ENCODE measurements at regions not wholly inside any gene's neighbourhood (a gene's known extent, or its start where the extent isn't known, plus 50 kb on each side); places are given as distances from the start of the nearest gene placed in this dataset.

DNA sequence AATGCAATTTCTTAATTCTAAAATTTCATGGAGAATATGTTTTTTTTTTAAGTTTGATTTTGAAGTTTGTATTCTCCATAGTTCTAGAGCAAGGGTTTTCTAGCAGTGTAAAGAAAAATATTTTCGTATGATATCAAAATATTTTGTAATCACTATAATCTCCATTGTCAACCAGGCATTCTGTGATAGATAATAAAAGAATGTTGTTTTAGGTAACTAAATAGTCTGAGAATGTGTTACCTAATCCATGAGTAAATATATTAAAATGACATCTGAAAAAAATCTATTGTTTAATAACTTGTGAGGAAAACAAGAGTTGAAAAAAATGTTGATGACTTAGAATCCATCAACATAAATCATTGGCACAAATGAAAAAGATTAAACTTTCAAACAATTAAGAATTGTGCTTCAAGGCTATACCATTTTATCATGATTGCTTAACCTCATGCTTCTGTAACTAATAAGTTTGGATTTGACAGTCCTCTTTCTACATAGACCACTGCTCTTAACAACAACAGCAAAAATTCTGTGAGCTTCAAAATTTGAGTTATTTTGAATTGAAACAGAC is 2211.8 kb downstream of the LRRC4C start:
- Mint-ChIP-seq H3K27ac (no peak overlapping the region), H3K36me3 (ENCODE audit: low read depth) (no peaks in the 10 kb centered on the region), H3K4me3 (no peak overlapping the region), H3K27me3 (no peaks in the 10 kb centered on the region), H3K4me1 (no peaks in the 10 kb centered on the region), H3K9me3 (no peaks in the 10 kb centered on the region)
- intact Hi-C loops (cut with micrococcal nuclease): no loop called here
- no peak for DNase-seq

DNA sequence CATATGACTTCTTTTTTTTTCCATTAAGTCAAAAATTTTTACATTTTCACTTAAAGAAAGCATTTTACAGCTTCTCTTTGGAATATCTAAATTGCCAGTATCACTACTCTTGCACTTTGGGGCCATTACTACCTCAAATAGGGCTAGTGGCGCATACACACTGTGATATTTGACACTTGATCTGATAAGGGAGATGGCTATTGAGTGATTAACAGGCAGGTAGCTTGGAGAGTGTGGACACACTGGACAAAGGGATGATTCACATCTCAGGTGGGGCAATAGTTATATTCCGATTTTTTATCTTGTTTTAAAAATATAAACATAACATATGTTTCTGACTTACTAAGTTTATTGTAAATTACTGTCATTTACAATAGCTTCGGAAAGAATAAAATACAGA is 2219.9 kb downstream of the LRRC4C start:
- peaks cover 9% of the 10 kb centered on the region for H3K9me3 Mint-ChIP-seq
- H3K27ac Mint-ChIP-seq: no peak overlapping the region
- no peaks in the 10 kb centered on the region for H3K4me1 Mint-ChIP-seq
- DNase-seq: no peak
- H3K27me3 Mint-ChIP-seq: no peaks in the 10 kb centered on the region
- no peak overlapping the region for H3K4me3 Mint-ChIP-seq
- intact Hi-C loops (cut with micrococcal nuclease): no loop called here
- no peaks in the 10 kb centered on the region for H3K36me3 Mint-ChIP-seq (ENCODE audit: low read depth)

GRCh38 chr11:39236916-39237315 is 2222.5 kb downstream of the LRRC4C start:
- H3K4me1 Mint-ChIP-seq: no peaks in the 10 kb centered on the region
- no peak overlapping the region for H3K27ac Mint-ChIP-seq
- intact Hi-C loops (cut with micrococcal nuclease): no loop called here
- no peak overlapping the region for H3K4me3 Mint-ChIP-seq
- peaks cover 11% of the 10 kb centered on the region for H3K9me3 Mint-ChIP-seq
- no peak for DNase-seq
- H3K36me3 Mint-ChIP-seq (ENCODE audit: low read depth): no peaks in the 10 kb centered on the region
- H3K27me3 Mint-ChIP-seq: no peaks in the 10 kb centered on the region

DNA sequence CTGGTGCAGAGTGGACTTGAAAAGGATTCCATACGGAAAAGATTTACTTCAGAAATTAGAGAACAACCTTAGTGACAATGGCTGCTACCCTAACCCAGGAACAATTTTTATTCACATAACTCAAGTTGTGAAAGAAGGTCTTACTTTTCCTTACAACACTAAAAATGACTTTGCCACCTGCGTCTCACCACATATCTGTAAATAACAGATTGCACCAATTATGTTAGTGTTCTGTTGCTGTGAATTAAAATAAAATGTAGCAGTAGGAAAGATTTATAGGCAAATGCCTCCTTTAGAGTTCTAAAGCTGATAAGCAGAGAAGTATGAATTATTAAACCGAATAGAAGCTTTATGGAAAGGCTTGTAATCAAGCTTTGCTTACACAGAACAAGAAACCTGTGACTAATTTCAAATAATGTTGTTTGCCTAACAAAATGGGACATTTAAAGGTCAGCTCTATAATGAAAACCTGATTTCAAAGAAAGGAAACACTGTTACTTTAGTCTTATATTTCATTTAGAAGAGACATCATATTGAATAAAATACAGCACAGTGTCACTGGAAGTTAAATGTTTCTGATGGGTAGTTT is 2237.8 kb downstream of the LRRC4C start:
- intact Hi-C loops (cut with micrococcal nuclease): no loop called here
- Mint-ChIP-seq H3K27me3 (no peaks in the 10 kb centered on the region), H3K9me3 (peaks cover 3% of the 10 kb centered on the region), H3K27ac (no peak overlapping the region), H3K4me3 (no peak overlapping the region), H3K36me3 (ENCODE audit: low read depth) (no peaks in the 10 kb centered on the region), H3K4me1 (no peaks in the 10 kb centered on the region)
- no peak for DNase-seq

DNA sequence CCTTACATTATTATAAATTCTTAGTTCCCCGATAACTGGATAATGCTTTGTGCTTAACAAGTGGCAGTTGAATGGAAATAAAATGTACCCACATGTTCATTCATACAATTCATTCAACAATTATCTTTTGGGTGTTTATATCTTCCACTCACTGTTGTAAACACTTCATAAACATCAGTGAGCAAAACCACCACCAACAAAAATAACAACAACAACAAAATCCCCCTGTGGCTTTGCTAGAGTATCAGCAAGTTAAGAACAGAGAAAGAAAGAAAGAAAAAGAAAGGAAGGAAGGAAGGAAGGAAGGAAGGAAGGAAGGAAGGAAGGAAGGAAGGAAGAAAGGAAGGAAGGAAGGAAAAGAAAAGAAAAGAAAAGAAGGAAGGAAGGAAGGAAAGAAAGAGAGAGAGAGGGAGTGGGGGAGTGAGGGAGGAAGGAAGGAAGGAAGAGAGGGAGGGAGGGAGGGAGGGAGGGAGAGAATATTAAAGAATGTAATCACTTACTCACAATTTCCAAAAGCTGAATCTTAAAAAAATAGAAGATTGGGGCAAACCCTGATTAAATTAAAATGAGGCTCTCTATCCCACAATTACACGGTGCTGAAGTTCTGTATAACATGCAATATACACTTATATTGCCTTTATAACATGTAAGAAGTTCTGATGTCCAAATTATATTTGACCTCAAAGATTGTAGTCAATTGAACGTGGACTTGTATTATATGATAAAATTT is 2238.8 kb downstream of the LRRC4C start:
- Mint-ChIP-seq H3K27ac (no peak overlapping the region), H3K9me3 (peaks cover 3% of the 10 kb centered on the region), H3K4me1 (no peaks in the 10 kb centered on the region), H3K4me3 (no peak overlapping the region), H3K27me3 (no peaks in the 10 kb centered on the region), H3K36me3 (ENCODE audit: low read depth) (no peaks in the 10 kb centered on the region)
- no peak for DNase-seq
- intact Hi-C loops (cut with micrococcal nuclease): no loop called here

- Mint-ChIP-seq H3K27ac (no peak overlapping the region), H3K4me1 (no peaks in the 10 kb centered on the region), H3K9me3 (peaks cover 3% of the 10 kb centered on the region), H3K4me3 (no peak overlapping the region), H3K27me3 (no peaks in the 10 kb centered on the region), H3K36me3 (ENCODE audit: low read depth) (no peaks in the 10 kb centered on the region)
- no peak for DNase-seq
- intact Hi-C loops (cut with micrococcal nuclease): no loop called here
Measured at GRCh38 chr11:39220069-39220468, 2239.4 kb downstream of the LRRC4C start.

DNA sequence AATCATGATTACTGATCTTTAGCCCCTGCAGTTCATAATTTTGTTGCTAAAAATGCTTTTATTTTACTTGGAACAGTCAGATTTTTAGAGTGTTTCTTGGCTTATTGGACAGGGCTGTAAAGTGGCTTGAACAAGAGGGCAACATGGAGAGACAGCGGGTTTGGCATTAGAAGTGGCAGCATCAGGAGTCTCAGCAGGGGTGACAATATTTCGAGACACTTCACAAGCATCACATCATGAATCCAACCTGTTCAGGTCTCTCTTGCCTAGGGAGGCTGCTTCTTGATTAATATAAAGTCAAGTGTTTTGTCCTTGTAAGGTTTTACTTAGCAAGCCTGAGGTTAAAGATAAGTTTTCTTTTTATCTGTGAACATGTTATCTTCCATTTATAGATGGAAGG is 2249.5 kb downstream of the LRRC4C start:
- Mint-ChIP-seq H3K4me1 (no peaks in the 10 kb centered on the region), H3K9me3 (peaks cover 5% of the 10 kb centered on the region), H3K27ac (no peak overlapping the region), H3K36me3 (ENCODE audit: low read depth) (no peaks in the 10 kb centered on the region), H3K27me3 (no peaks in the 10 kb centered on the region), H3K4me3 (no peak overlapping the region)
- no peak for DNase-seq
- intact Hi-C loops (cut with micrococcal nuclease): no loop called here

DNA sequence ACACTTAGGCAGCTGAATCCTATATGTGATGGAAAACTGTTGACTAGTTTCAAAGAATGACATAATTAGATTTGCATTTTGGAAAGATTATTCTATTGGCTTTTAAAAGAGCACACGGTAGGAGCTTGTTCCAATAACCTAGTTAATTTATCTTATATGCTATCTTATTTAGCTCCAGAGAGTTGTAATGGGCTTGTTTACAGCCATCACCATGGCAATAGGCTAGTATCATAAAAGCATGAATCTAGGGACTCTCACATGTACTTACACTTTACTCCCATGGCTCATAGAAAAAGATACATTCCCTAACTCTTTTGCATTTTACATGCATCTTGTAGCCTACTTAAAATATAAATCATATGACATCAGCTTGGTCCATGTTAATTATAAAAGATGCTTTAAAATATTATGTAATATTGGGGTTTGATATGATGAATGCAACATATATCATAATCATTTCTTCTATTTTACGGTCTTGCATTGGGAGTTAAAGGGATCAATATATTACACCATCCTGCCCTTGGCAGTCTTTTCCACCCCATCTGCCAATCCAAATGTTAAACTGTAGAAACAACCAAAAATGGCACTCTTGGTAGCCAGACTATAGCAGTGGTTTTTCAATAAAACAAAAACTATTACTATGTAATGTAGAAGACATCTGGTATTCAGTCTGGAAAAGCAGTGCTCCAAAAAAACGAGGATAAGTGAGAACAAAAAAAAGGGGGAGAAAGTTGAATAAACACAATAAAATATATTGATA is 2254.0 kb downstream of the LRRC4C start:
- no peak overlapping the region for H3K4me3 Mint-ChIP-seq
- no peaks in the 10 kb centered on the region for H3K36me3 Mint-ChIP-seq (ENCODE audit: low read depth)
- intact Hi-C loops (cut with micrococcal nuclease): no loop called here
- no peaks in the 10 kb centered on the region for H3K27me3 Mint-ChIP-seq
- no peaks in the 10 kb centered on the region for H3K4me1 Mint-ChIP-seq
- no peaks in the 10 kb centered on the region for H3K9me3 Mint-ChIP-seq
- no peak for DNase-seq
- H3K27ac Mint-ChIP-seq: no peak overlapping the region

DNA sequence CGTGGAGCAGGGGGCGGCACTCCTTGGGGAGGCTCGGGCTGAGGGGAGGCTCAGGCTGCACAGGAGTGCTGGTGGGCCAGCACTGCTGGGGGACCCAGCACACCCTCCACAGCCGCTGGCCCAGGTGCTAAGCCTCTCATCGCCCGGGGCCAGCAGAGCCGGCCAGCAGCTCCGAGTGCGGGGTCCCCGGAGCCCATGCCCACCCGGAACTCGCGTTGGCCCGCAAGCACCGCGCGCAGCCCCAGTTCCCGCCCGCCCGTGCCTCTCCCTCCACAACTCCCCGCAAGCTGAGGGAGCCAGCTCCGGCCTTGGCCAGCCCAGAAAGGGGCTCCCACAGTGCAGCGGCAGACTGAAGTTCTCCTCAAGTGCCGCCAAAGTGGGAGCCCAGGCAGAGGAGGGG is 2266.8 kb downstream of the LRRC4C start:
- Mint-ChIP-seq H3K27me3 (no peaks in the 10 kb centered on the region), H3K27ac (no peak overlapping the region), H3K36me3 (ENCODE audit: low read depth) (no peaks in the 10 kb centered on the region), H3K4me3 (no peak overlapping the region), H3K9me3 (peaks cover 6% of the 10 kb centered on the region), H3K4me1 (no peaks in the 10 kb centered on the region)
- intact Hi-C loops (cut with micrococcal nuclease): no loop called here
- DNase-seq: no peak

GRCh38 chr11:39190751-39191150 is 2268.7 kb downstream of the LRRC4C start:
- no peaks in the 10 kb centered on the region for H3K27me3 Mint-ChIP-seq
- intact Hi-C loops (cut with micrococcal nuclease): no loop called here
- H3K4me1 Mint-ChIP-seq: no peaks in the 10 kb centered on the region
- H3K9me3 Mint-ChIP-seq: peaks cover 6% of the 10 kb centered on the region
- DNase-seq: no peak
- no peaks in the 10 kb centered on the region for H3K36me3 Mint-ChIP-seq (ENCODE audit: low read depth)
- no peak overlapping the region for H3K4me3 Mint-ChIP-seq
- no peak overlapping the region for H3K27ac Mint-ChIP-seq

DNA sequence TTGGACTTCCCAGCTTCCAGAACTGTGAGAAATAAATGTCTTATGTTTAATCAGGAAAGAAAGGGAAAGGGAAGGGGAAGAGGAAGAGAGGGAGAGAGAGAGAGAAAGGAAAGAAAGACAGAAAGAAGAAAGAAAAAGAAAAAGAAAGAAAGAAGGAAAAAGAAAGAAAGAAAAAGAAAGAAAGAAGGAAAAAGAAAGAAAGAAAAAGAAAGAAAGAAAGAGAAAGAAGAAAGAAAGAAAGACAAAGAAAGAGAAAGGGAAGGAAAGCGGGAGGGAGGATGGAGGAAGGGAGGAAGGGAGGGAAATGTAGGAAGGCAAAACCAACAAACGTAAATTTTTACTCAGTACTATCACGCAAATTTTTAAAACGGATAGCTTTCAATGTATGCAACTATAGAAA is 2281.8 kb downstream of the LRRC4C start:
- intact Hi-C loops (cut with micrococcal nuclease): no loop called here
- Mint-ChIP-seq H3K4me1 (no peaks in the 10 kb centered on the region), H3K36me3 (ENCODE audit: low read depth) (no peaks in the 10 kb centered on the region), H3K27me3 (no peaks in the 10 kb centered on the region), H3K27ac (no peak overlapping the region), H3K4me3 (no peak overlapping the region), H3K9me3 (peaks cover 5% of the 10 kb centered on the region)
- no peak for DNase-seq

GRCh38 chr11:39174965-39175364 is 2284.5 kb downstream of the LRRC4C start:
- Mint-ChIP-seq H3K4me3 (no peak overlapping the region), H3K9me3 (peaks cover 9% of the 10 kb centered on the region), H3K27ac (no peak overlapping the region), H3K4me1 (no peaks in the 10 kb centered on the region), H3K27me3 (no peaks in the 10 kb centered on the region), H3K36me3 (ENCODE audit: low read depth) (no peaks in the 10 kb centered on the region)
- intact Hi-C loops (cut with micrococcal nuclease): no loop called here
- DNase-seq: no peak

DNA sequence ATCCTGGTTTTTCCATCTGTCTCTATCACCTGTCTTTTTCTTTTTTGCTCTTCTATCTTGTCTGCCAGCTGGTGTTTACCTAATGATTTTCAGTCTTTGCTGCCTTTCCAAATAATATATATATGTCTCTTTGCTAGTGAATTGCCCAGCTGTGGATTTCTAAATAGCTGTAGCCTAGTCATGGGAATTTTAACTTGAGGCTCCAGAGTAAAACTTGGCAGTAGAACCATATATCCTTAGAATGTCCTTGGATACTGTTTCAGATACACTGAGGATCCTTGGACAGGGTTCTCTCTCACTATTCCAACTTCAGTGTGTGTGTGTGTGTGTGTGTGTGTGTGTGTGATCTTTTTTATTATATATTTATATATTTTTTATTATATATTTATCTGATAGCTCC is 2285.3 kb downstream of the LRRC4C start:
- Mint-ChIP-seq H3K4me3 (no peak overlapping the region), H3K27me3 (no peaks in the 10 kb centered on the region), H3K9me3 (peaks cover 9% of the 10 kb centered on the region), H3K36me3 (ENCODE audit: low read depth) (no peaks in the 10 kb centered on the region), H3K4me1 (no peaks in the 10 kb centered on the region), H3K27ac (no peak overlapping the region)
- intact Hi-C loops (cut with micrococcal nuclease): no loop called here
- no peak for DNase-seq

DNA sequence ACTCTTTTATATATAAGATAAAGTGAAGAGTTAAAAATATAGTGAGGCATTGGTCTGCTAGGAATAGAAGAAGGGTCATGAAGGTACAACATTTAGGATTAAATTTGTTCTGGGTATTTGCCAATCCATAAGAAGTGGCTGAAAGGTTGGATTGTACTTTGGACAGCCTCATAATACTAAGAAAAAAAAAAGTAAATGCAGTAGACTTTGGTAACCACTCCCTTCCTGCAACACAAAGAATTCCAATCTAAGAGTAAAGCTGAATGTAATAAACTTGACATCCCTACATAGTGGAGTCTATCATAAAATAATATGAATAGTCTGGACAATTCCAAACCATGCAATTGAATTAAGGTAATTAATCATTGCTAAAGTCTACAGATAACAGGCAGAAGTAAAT is 2294.4 kb downstream of the LRRC4C start:
- Mint-ChIP-seq H3K9me3 (no peaks in the 10 kb centered on the region), H3K27ac (no peak overlapping the region), H3K36me3 (ENCODE audit: low read depth) (no peaks in the 10 kb centered on the region), H3K27me3 (no peaks in the 10 kb centered on the region), H3K4me1 (no peaks in the 10 kb centered on the region), H3K4me3 (no peak overlapping the region)
- intact Hi-C loops (cut with micrococcal nuclease): no loop called here
- no peak for DNase-seq
